ENCODE measurements at regions not wholly inside any gene's neighbourhood (a gene's known extent, or its start where the extent isn't known, plus 50 kb on each side); places are given as distances from the start of the nearest gene placed in this dataset.
A peak's percentile ranks its signal among the peaks of the same experiment; 100 is the strongest.

- WGBS = 60% methylated on average over 4 of the region's 4 CpGs
- Histone ChIP-seq H3K27me3 (no peaks in the 10 kb centered on the region), H3K4me1 (no peaks in the 10 kb centered on the region), H3K27ac (no peak overlapping the region), H3K36me3 (no peaks in the 10 kb centered on the region), H3K9me3 (no peaks in the 10 kb centered on the region), H3K4me3 (no peak overlapping the region)
- DNase-seq (ENCODE audit: low spot score in 2 of 2) = no peak
- TF ChIP-seq CTCF (IDR thresholded peaks at IDR 0.05) (no peak), POLR2A (IDR thresholded peaks at IDR 0.05) (no peak), EP300 (IDR thresholded peaks at IDR 0.05) (no peak), POLR2AphosphoS5 (IDR thresholded peaks at IDR 0.05) (no peak)
Measured at GRCh38 chr4:14096396-14096965, 469.0 kb upstream of the BOD1L1 start.

- no peaks in the 10 kb centered on the region for H3K4me1 ChIP-seq
- H3K36me3 ChIP-seq = no peaks in the 10 kb centered on the region
- no peaks in the 10 kb centered on the region for H3K9me3 ChIP-seq
- 53% methylated on average over 4 of the region's 4 CpGs for WGBS
- no peak overlapping the region for H3K27ac ChIP-seq
- no peak for DNase-seq (ENCODE audit: low spot score in 2 of 2)
- H3K27me3 ChIP-seq = no peaks in the 10 kb centered on the region
- TF ChIP-seq POLR2AphosphoS5 (IDR thresholded peaks at IDR 0.05) (no peak), CTCF (IDR thresholded peaks at IDR 0.05) (no peak), POLR2A (IDR thresholded peaks at IDR 0.05) (no peak), EP300 (IDR thresholded peaks at IDR 0.05) (no peak)
- H3K4me3 ChIP-seq = no peak overlapping the region
Measured at GRCh38 chr4:14100349-14100748, 472.8 kb upstream of the BOD1L1 start.

- H3K27me3 ChIP-seq = no peaks in the 10 kb centered on the region
- H3K9me3 ChIP-seq = no peaks in the 10 kb centered on the region
- DNase-seq (ENCODE audit: low spot score in 2 of 2) = no peak
- H3K36me3 ChIP-seq = no peaks in the 10 kb centered on the region
- WGBS = 70% methylated on average over 2 of the region's 2 CpGs
- H3K27ac ChIP-seq = no peak overlapping the region
- no peak for TF ChIP-seq CTCF (IDR thresholded peaks at IDR 0.05)
- TF ChIP-seq EP300 (IDR thresholded peaks at IDR 0.05) = no peak
- TF ChIP-seq POLR2A (IDR thresholded peaks at IDR 0.05) = no peak
- TF ChIP-seq POLR2AphosphoS5 (IDR thresholded peaks at IDR 0.05) = no peak
- no peak overlapping the region for H3K4me3 ChIP-seq
- H3K4me1 ChIP-seq = peaks cover 6% of the 10 kb centered on the region
Measured at GRCh38 chr4:14110407-14110806, 482.9 kb upstream of the BOD1L1 start.

- Histone ChIP-seq H3K4me1 (peaks cover 6% of the 10 kb centered on the region), H3K27me3 (no peaks in the 10 kb centered on the region), H3K27ac (no peak overlapping the region), H3K9me3 (no peaks in the 10 kb centered on the region), H3K36me3 (no peaks in the 10 kb centered on the region), H3K4me3 (peak overlapping the region; percentile 6)
- DNase-seq (ENCODE audit: low spot score in 2 of 2) = no peak
- TF ChIP-seq POLR2AphosphoS5 (IDR thresholded peaks at IDR 0.05) (no peak), CTCF (IDR thresholded peaks at IDR 0.05) (no peak), EP300 (IDR thresholded peaks at IDR 0.05) (no peak), POLR2A (IDR thresholded peaks at IDR 0.05) (no peak)
- WGBS = 16% methylated on average over 6 of the region's 6 CpGs
Measured at GRCh38 chr4:14111730-14112181, 484.2 kb upstream of the BOD1L1 start.

GRCh38 chr4:14115106-14115505 is 487.6 kb upstream of the BOD1L1 start:
- TF ChIP-seq POLR2A (IDR thresholded peaks at IDR 0.05) (no peak), EP300 (IDR thresholded peaks at IDR 0.05) (no peak), CTCF (IDR thresholded peaks at IDR 0.05) (no peak), POLR2AphosphoS5 (IDR thresholded peaks at IDR 0.05) (no peak)

More at GRCh38 chr4:14115106-14115505, 487.6 kb upstream of the BOD1L1 start:
- Histone ChIP-seq H3K27me3 (no peaks in the 10 kb centered on the region), H3K4me3 (no peak overlapping the region), H3K36me3 (no peaks in the 10 kb centered on the region), H3K27ac (no peak overlapping the region), H3K4me1 (peaks cover 6% of the 10 kb centered on the region), H3K9me3 (no peaks in the 10 kb centered on the region)
- WGBS = 73% methylated on average over 1 of the region's 1 CpG
- no peak for DNase-seq (ENCODE audit: low spot score in 2 of 2)
